ENCODE measurements at regions not wholly inside any gene's neighbourhood (a gene's known extent, or its start where the extent isn't known, plus 50 kb on each side); places are given as distances from the start of the nearest gene placed in this dataset.

GRCh38 chr6:21970569-21971300 lies 326.1 kb downstream of the PRL start:
- DNase-seq (ENCODE audit: extremely low spot score, insufficient read length, low read depth) (no peak), FAIRE-seq (no peak)

DNA sequence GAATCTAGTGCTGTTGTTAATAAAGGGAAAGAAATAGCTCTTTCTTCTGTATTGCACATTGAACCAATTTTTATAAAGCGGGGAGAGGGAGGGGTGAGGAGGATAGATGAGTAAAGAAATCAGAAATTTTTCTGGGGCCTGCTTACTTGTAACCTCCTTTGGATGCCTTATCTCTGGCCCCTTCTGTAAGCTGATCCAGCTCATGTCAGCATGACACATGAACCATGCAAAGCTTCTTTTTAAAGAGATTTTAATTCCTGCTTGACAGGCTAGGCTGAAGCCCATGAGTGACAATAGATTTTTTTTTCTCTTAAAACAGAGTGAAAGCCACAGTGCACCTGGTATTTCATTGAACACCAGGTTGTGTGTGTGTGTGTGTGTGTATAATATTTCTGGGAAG lies 325.3 kb downstream of the PRL start:
- DNase-seq (ENCODE audit: extremely low spot score, insufficient read length, low read depth) (no peak), FAIRE-seq (no peak)

DNA sequence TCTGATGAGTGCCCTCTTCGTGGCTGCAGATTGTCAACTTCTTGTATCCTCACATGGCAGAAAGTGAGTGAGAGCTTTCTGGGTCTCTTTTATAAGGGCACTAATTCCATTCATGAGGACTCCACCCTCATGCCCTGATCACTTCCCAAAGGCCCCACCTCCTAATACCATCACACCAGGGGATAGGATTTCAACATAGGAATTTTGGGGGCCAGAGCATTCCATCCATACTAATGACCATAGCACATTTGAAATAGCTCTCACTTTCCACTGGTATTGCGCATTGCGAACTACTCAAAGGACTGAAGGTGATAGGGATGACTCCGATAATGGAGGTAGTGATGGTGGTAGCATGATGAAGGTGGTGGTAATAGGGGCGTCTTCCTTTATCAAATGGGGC lies 324.3 kb downstream of the PRL start:
- FAIRE-seq: no peak

GRCh38 chr6:21977346-21977745 lies 319.5 kb downstream of the PRL start:
- FAIRE-seq (no peak), DNase-seq (ENCODE audit: extremely low spot score, insufficient read length, low read depth) (no peak)

More for the DNA sequence above, 324.3 kb downstream of the PRL start:
- no peak for DNase-seq (ENCODE audit: extremely low spot score, insufficient read length, low read depth)

DNA sequence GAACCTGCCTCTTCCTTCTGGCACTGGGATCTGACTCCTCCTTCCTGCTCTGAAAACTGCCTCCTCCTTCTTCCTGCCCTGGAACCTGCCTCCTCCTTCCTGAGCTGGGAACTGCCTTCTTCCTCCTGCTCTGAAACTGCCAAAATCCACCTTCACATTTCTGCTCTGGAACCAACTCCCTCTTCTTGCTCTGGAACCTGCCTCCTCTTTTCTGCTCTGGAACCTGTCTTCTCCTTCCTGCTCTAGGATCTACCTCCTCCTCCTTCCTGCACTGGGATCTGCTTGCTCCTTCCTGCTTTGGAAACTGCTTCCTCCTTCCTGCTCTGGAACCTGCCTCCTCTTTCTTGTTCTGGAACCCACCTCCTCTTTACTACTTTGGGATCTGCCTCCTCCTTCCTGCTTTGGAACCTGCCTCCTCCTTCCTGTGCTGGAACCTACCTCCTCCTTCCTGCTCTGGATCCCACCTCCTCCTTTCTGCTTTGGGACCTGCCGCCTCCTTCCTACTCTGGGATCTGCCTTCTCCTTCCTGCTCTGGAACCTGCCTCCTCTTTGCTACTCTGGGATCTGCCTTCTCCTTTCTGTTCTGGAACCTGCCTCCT lies 315.5 kb downstream of the PRL start:
- no peak for FAIRE-seq
- DNase-seq (ENCODE audit: extremely low spot score, insufficient read length, low read depth): no peak

DNA sequence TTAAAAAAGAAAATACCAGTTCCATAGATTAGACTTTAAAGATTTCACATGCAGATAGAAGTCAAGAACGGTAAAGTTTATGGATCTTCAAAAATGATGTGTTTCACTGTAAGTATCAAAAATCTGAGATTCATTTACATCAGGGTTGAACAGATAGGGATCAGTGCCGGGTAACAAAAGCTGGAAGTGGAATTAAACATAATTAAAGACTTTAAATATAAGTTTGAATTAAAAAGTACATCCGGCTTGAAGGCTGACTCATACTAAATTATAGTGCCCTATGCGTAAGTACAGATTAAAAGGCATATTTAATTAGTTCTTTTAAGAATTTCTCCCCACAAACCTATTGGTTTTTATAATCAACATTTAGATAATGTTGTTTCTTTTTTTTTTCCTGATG lies 312.7 kb downstream of the PRL start:
- no peak for FAIRE-seq
- no peak for DNase-seq (ENCODE audit: extremely low spot score, insufficient read length, low read depth)

GRCh38 chr6:21984561-21984960 lies 312.3 kb downstream of the PRL start:
- DNase-seq (ENCODE audit: extremely low spot score, insufficient read length, low read depth) (no peak), FAIRE-seq (no peak)

- no peak for FAIRE-seq
Measured at GRCh38 chr6:21985904-21986303, 310.9 kb downstream of the PRL start.

GRCh38 chr6:21986703-21987102 lies 310.1 kb downstream of the PRL start:
- no peak for FAIRE-seq

More at GRCh38 chr6:21985904-21986303, 310.9 kb downstream of the PRL start:
- DNase-seq (ENCODE audit: extremely low spot score, insufficient read length, low read depth): no peak

DNA sequence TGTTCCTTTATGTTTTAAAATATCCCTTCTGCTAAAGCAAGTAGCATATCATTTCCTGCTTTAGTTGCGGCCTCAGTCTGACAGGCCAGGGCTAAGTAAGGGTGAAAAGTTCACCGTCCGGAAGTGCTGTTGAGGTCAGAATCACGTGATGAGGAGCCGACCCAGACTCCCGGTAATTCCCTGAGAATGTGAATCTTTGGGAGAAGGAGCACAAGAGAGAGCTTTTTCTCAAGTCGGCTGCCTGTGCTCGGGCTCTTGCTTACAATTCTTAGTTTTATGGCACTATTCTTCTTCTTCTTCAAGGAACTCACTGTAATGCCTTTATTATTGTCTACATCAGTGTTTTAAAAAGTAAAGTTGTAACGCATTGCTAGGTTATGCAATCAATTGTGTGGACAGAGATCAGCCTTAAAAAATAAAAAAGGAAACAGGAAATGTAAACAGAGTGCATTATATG lies 309.3 kb downstream of the PRL start:
- DNase-seq (ENCODE audit: extremely low spot score, insufficient read length, low read depth): no peak

More at GRCh38 chr6:21986703-21987102, 310.1 kb downstream of the PRL start:
- DNase-seq (ENCODE audit: extremely low spot score, insufficient read length, low read depth): no peak

GRCh38 chr6:21990577-21990976 lies 306.3 kb downstream of the PRL start:
- FAIRE-seq (no peak), DNase-seq (ENCODE audit: extremely low spot score, insufficient read length, low read depth) (no peak)

More for the DNA sequence above, 309.3 kb downstream of the PRL start:
- FAIRE-seq: peak; percentile 52

GRCh38 chr6:21992178-21992967 lies 304.5 kb downstream of the PRL start:
- FAIRE-seq: no peak
- no peak for DNase-seq (ENCODE audit: extremely low spot score, insufficient read length, low read depth)

GRCh38 chr6:21993841-21994240 lies 303.0 kb downstream of the PRL start:
- FAIRE-seq: no peak
- DNase-seq (ENCODE audit: extremely low spot score, insufficient read length, low read depth): no peak

- FAIRE-seq (no peak), DNase-seq (ENCODE audit: extremely low spot score, insufficient read length, low read depth) (no peak)
Measured at GRCh38 chr6:21994821-21995220, 302.0 kb downstream of the PRL start.

DNA sequence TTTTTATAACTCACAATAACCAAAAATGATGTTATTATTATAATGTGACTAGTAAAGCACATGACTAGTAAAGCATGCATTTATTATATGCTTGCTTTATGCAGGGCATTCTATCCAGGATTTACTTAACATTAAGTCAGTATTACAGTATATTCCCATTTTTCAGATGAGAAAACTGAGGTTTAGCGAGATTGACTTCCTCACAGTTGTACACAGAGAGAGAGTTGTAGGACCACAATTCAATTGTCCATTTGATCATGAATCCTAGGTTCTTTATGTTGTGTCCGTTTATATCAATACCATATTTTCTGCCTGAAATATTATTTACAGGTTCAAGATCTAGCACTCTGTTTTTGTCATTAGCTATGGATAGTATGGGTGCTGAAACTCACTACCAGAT lies 301.5 kb downstream of the PRL start:
- no peak for DNase-seq (ENCODE audit: extremely low spot score, insufficient read length, low read depth)
- FAIRE-seq: no peak

- DNase-seq (ENCODE audit: extremely low spot score, insufficient read length, low read depth): no peak
- FAIRE-seq: no peak
Measured at GRCh38 chr6:21996425-21997118, 300.3 kb downstream of the PRL start.

DNA sequence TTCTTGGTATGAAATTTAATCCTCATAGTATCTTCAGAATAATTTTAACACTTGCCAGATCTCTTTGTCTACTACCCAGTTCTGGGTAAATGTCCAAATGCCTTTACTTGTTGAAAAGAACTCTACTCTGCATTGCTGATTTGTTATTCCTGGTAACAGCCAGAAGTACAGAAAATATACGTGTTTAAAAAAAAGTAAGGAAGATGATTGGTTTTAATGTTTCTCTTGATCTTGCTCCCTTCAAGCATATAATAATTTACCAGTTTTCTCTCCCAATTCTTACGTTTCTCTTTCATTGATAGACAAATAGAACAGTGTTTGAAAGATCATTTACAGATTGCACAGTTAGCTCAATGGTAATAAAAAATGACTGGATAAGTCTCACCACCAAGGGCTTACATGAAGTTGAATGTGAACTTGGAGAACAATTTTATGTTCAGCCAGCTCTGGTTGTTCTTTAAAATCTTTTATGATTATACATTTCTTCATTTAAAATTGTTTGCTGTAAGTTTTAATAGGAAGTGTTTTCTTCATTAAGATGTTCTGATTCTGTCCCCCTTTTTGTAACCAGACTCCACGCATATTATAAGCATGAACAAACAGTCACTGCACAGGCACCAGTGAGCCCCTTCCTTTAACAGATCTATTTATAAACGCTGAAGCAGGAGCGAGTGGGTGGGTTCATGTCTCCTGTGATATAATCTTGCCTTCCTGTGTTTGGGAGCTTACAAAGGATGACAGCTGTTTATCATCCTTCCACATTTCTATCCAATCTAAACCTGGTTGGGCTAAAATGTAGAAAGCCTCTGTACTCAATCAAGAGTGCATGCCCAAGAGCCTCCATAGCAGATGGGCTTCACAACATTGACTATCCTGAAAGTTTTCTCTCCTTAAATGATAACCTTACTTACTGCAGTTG lies 299.5 kb downstream of the PRL start:
- DNase-seq (ENCODE audit: extremely low spot score, insufficient read length, low read depth): no peak
- FAIRE-seq: no peak

DNA sequence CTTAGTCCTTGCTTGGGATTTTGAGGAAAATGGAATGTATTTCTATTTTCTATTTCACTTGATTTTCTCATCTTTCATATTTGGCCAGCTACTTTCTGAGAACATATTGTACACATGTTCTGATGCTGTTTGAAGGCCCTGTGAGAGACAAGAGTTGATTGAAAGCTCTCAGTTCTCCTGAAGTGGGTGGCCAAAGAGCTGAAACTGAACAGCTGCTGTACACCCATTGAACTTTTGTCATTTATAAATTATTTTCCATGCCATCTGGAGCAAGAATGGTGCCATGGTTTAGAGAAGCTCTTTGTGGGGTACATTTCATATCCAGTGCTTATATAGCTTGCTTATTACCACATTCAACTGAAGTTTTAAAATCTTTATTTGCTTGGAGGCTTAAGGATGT lies 298.3 kb downstream of the PRL start:
- FAIRE-seq (no peak), DNase-seq (ENCODE audit: extremely low spot score, insufficient read length, low read depth) (no peak)

- FAIRE-seq (no peak), DNase-seq (ENCODE audit: extremely low spot score, insufficient read length, low read depth) (no peak)
Measured at GRCh38 chr6:21999012-21999528, 297.8 kb downstream of the PRL start.
